RKO (cell line): ENCODE measurements at regions not wholly inside any gene's neighbourhood (a gene's known extent, or its start where the extent isn't known, plus 50 kb on each side); places are given as distances from the start of the nearest gene placed in this dataset.
A peak's percentile ranks its signal among the peaks of the same experiment; 100 is the strongest.
"Not testable (repeated sequence)": the region's sequence is repeated elsewhere in the genome, so short reads cannot be mapped to it uniquely, and the experiment has no call there.

Experiments used
- DNase-seq: peaks from one replicate; pipeline ENCODE4 v3.0.0-alpha.2; 2016; ENCODE audit warnings: low spot score

GRCh38 chr4:130073145-130073790, 977.3 kb downstream of the C4orf33 start:
- DNase-seq: no peak

- no peak for DNase-seq
Observed at GRCh38 chr4:130074096-130074495, 978.1 kb downstream of the C4orf33 start.

GRCh38 chr4:130077275-130077674, 981.3 kb downstream of the C4orf33 start:
- DNase-seq: no peak

GRCh38 chr4:130079027-130079426, 983.1 kb downstream of the C4orf33 start:
- DNase-seq: not testable (repeated sequence)

GRCh38 chr4:130080872-130081451, 985.0 kb downstream of the C4orf33 start:
- peak; percentile 8 for DNase-seq

- no peak for DNase-seq
Observed at GRCh38 chr4:130090427-130090826, 994.5 kb downstream of the C4orf33 start.

- no peak for DNase-seq
Observed at GRCh38 chr4:130092187-130093015, 996.4 kb downstream of the C4orf33 start.

GRCh38 chr4:130099105-130099504, 1003.2 kb downstream of the C4orf33 start:
- DNase-seq: no peak

- no peak for DNase-seq
Observed at GRCh38 chr4:130110189-130110588, 1014.2 kb downstream of the C4orf33 start.

- DNase-seq: no peak
Observed at GRCh38 chr4:130110770-130111169, 1014.8 kb downstream of the C4orf33 start.

GRCh38 chr4:130124066-130124465, 1028.1 kb downstream of the C4orf33 start:
- no peak for DNase-seq

- no peak for DNase-seq
Observed at GRCh38 chr4:130125467-130125866, 1029.5 kb downstream of the C4orf33 start.

GRCh38 chr4:130127297-130127696, 1031.3 kb downstream of the C4orf33 start:
- no peak for DNase-seq

GRCh38 chr4:130131536-130131935, 1035.6 kb downstream of the C4orf33 start:
- DNase-seq: no peak

GRCh38 chr4:130141651-130142050, 1045.7 kb downstream of the C4orf33 start:
- no peak for DNase-seq

GRCh38 chr4:130143656-130144055, 1047.7 kb downstream of the C4orf33 start:
- DNase-seq: no peak

GRCh38 chr4:130146773-130147172, 1050.8 kb downstream of the C4orf33 start:
- no peak for DNase-seq

GRCh38 chr4:130147641-130148040, 1051.7 kb downstream of the C4orf33 start:
- no peak for DNase-seq

- no peak for DNase-seq
Observed at GRCh38 chr4:130154901-130155300, 1058.9 kb downstream of the C4orf33 start.

GRCh38 chr4:130163701-130164100, 1067.7 kb downstream of the C4orf33 start:
- no peak for DNase-seq

- no peak for DNase-seq
Observed at GRCh38 chr4:130165381-130165780, 1069.4 kb downstream of the C4orf33 start.

GRCh38 chr4:130172156-130172555, 1076.2 kb downstream of the C4orf33 start:
- peak; percentile 4 for DNase-seq

- no peak for DNase-seq
Observed at GRCh38 chr4:130178106-130178505, 1082.2 kb downstream of the C4orf33 start.
